ENCODE measurements at regions not wholly inside any gene's neighbourhood (a gene's known extent, or its start where the extent isn't known, plus 50 kb on each side); places are given as distances from the start of the nearest gene placed in this dataset.

GRCh38 chr1:193706766-193707165 is 520.4 kb upstream of the B3GALT2 start:
- no peak for DNase-seq (ENCODE audit: low read depth)
- TF ChIP-seq CTCF (conservative IDR thresholded peaks at IDR 0.05; ENCODE audit: low read length): no peak
- H3K4me3 ChIP-seq (ENCODE audit: low read length): no peak overlapping the region

GRCh38 chr1:193705554-193705981 is 519.2 kb upstream of the B3GALT2 start:
- no peak for TF ChIP-seq CTCF (conservative IDR thresholded peaks at IDR 0.05; ENCODE audit: low read length)
- no peak overlapping the region for H3K4me3 ChIP-seq (ENCODE audit: low read length)
- no peak for DNase-seq (ENCODE audit: low read depth)

- H3K4me3 ChIP-seq (ENCODE audit: low read length): no peak overlapping the region
- TF ChIP-seq CTCF (conservative IDR thresholded peaks at IDR 0.05; ENCODE audit: low read length): no peak
- DNase-seq (ENCODE audit: low read depth): no peak
These were observed 517.2 kb upstream of the B3GALT2 start for GRCh38 chr1:193703655-193704054.

GRCh38 chr1:193703121-193703520 is 516.7 kb upstream of the B3GALT2 start:
- no peak for TF ChIP-seq CTCF (conservative IDR thresholded peaks at IDR 0.05; ENCODE audit: low read length)
- DNase-seq (ENCODE audit: low read depth): no peak
- H3K4me3 ChIP-seq (ENCODE audit: low read length): no peak overlapping the region

DNA sequence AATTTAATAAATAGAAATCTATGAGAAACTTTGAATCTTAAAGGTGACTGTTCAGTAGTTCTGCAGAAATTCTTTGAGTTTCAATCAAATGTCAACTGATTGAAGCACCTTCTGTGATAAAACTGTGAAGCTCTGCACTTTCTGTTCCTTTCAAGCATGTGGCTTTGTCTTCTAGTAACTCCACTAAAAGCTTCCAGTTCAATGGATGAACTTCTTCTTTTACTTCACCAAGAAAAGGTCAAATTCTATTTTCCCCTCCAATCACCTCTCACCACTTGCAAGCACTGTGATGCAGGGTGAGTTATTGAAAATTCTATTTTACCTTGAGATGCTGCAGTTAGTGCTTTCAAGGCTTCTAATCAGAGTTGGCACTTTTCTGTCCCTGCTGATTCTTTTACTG is 515.3 kb upstream of the B3GALT2 start:
- TF ChIP-seq CTCF (conservative IDR thresholded peaks at IDR 0.05; ENCODE audit: low read length): no peak
- no peak for DNase-seq (ENCODE audit: low read depth)
- H3K4me3 ChIP-seq (ENCODE audit: low read length): no peak overlapping the region

- no peak for DNase-seq (ENCODE audit: low read depth)
- TF ChIP-seq CTCF (conservative IDR thresholded peaks at IDR 0.05; ENCODE audit: low read length): no peak
- H3K4me3 ChIP-seq (ENCODE audit: low read length): no peak overlapping the region
These were observed 514.4 kb upstream of the B3GALT2 start for GRCh38 chr1:193700710-193701355.

DNA sequence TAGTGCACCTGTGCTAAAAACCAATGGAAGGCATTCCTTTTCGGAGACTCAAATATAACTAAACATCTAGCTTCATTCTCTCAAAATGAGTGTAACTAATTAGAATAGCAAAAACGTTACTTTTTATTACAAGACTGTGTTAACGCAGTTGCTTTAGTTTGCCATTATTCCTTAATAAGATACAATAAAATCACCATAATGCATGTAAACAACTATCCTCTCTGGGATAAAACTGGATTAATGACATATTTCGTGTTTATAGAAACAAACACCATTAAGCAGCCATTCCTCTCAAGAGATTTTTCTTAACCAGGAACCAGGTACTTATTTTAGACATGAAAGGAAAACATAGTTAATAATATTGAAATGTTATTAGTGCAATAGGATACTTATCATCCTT is 512.8 kb upstream of the B3GALT2 start:
- no peak for TF ChIP-seq CTCF (conservative IDR thresholded peaks at IDR 0.05; ENCODE audit: low read length)
- DNase-seq (ENCODE audit: low read depth): no peak
- H3K4me3 ChIP-seq (ENCODE audit: low read length): no peak overlapping the region
